ENCODE measurements at regions not wholly inside any gene's neighbourhood (a gene's known extent, or its start where the extent isn't known, plus 50 kb on each side); places are given as distances from the start of the nearest gene placed in this dataset.

GRCh38 chr14:54191846-54192245, 205.0 kb upstream of the CDKN3 start:
- DNase-seq (ENCODE audit: low spot score): no peak
- no peak overlapping the region for H3K4me3 ChIP-seq
- no peak overlapping the region for H3K27ac ChIP-seq
- no peak for TF ChIP-seq CTCF (IDR thresholded peaks at IDR 0.05)

- H3K4me3 ChIP-seq: no peak overlapping the region
- no peak for DNase-seq (ENCODE audit: low spot score)
- no peak for TF ChIP-seq CTCF (IDR thresholded peaks at IDR 0.05)
- H3K27ac ChIP-seq: no peak overlapping the region
Observed at GRCh38 chr14:54192610-54193009, 204.2 kb upstream of the CDKN3 start.

GRCh38 chr14:54193871-54194270, 202.9 kb upstream of the CDKN3 start:
- no peak for DNase-seq (ENCODE audit: low spot score)
- no peak for TF ChIP-seq CTCF (IDR thresholded peaks at IDR 0.05)

GRCh38 chr14:54194501-54194900, 202.3 kb upstream of the CDKN3 start:
- Histone ChIP-seq H3K27ac (no peak overlapping the region), H3K4me3 (no peak overlapping the region)
- no peak for TF ChIP-seq CTCF (IDR thresholded peaks at IDR 0.05)
- DNase-seq (ENCODE audit: low spot score): no peak

More at GRCh38 chr14:54193871-54194270, 202.9 kb upstream of the CDKN3 start:
- no peak overlapping the region for H3K27ac ChIP-seq
- no peak overlapping the region for H3K4me3 ChIP-seq

- DNase-seq (ENCODE audit: low spot score): no peak
- Histone ChIP-seq H3K4me3 (no peak overlapping the region), H3K27ac (no peak overlapping the region)
- no peak for TF ChIP-seq CTCF (IDR thresholded peaks at IDR 0.05)
Observed at GRCh38 chr14:54197369-54197768, 199.4 kb upstream of the CDKN3 start.

GRCh38 chr14:54200726-54201125, 196.1 kb upstream of the CDKN3 start:
- no peak for TF ChIP-seq CTCF (IDR thresholded peaks at IDR 0.05)

GRCh38 chr14:54202288-54202687, 194.5 kb upstream of the CDKN3 start:
- no peak overlapping the region for H3K4me3 ChIP-seq
- H3K27ac ChIP-seq: no peak overlapping the region
- TF ChIP-seq CTCF (IDR thresholded peaks at IDR 0.05): no peak
- no peak for DNase-seq (ENCODE audit: low spot score)

More at GRCh38 chr14:54200726-54201125, 196.1 kb upstream of the CDKN3 start:
- DNase-seq (ENCODE audit: low spot score): no peak
- Histone ChIP-seq H3K27ac (no peak overlapping the region), H3K4me3 (no peak overlapping the region)
